Nephron (organoid): ENCODE measurements at regions not wholly inside any gene's neighbourhood (a gene's known extent, or its start where the extent isn't known, plus 50 kb on each side); places are given as distances from the start of the nearest gene placed in this dataset.
A peak's percentile ranks its signal among the peaks of the same experiment; 100 is the strongest.

Source experiments
- H3K27ac Mint-ChIP-seq, 3 experiments: 2 replicates each; pipeline ENCODE4 v1.8.0; 2020; ENCODE audit warnings: mixed read lengths in 3 of 3, mild to moderate bottlenecking in 2 of 3, moderate library complexity in 1 of 3
- H3K27me3 Mint-ChIP-seq: 2 replicates; pipeline ENCODE4 v1.8.0; 2021; ENCODE audit warnings: low read depth, mild to moderate bottlenecking, moderate library complexity, mixed read lengths
- H3K36me3 Mint-ChIP-seq: 2 replicates; pipeline ENCODE4 v1.8.0; 2020; ENCODE audit warnings: low read depth, mixed read lengths
- H3K4me1 Mint-ChIP-seq: 2 replicates; pipeline ENCODE4 v1.8.0; 2020; ENCODE audit warnings: mixed read lengths
- H3K4me3 Mint-ChIP-seq, 3 experiments: 2 replicates each; pipeline ENCODE4 v1.8.0; 2020; ENCODE audit warnings: mild to moderate bottlenecking in 3 of 3, mixed read lengths in 3 of 3, moderate library complexity in 2 of 3
- H3K9me3 Mint-ChIP-seq: 2 replicates; pipeline ENCODE4 v1.8.0; 2020; ENCODE audit warnings: mixed read lengths
- CTCF ChIP-seq, 3 experiments: fragments of 200-600 bp; sonication (generic); IDR thresholded peaks; one replicate each; pipeline ENCODE4 v1.5.0; 2021; ENCODE audit warnings: antibody characterized with exemption in 3 of 3; ENCODE audit not compliant: unreplicated experiment in 3 of 3

- TF ChIP-seq CTCF (IDR thresholded peaks at IDR 0.05; ENCODE audit: unreplicated experiment in 3 of 3): no peak
- H3K27ac Mint-ChIP-seq: no peak overlapping the region
- H3K4me3 Mint-ChIP-seq: no peak overlapping the region
- H3K27me3 Mint-ChIP-seq: no peaks in the 10 kb centered on the region
- peaks cover 5% of the 10 kb centered on the region for H3K4me1 Mint-ChIP-seq
- H3K36me3 Mint-ChIP-seq: no peaks in the 10 kb centered on the region
- peaks cover 6% of the 10 kb centered on the region for H3K9me3 Mint-ChIP-seq
Observed at GRCh38 chr5:71873191-71873591, 154.1 kb downstream of the CARTPT start.

DNA sequence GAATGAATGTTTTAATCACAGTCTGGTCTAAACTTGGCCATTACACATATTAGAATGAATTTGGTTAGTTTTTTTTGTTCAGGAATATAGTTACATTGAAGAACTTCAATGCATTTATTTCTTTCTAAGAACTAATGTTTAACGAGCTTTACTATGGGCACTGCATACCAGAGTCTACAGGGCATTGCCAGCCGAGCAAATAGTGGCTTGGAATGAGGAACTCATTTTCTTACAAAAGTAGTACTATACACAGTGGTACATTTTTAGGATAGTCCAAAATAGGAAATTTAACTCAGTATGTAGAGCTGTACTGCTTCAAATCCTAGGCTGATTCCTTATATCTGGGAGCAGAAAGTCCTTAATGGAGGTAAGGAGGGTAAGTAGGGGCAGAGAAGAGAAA lies 155.4 kb downstream of the CARTPT start:
- no peak for TF ChIP-seq CTCF (IDR thresholded peaks at IDR 0.05; ENCODE audit: unreplicated experiment in 3 of 3)
- H3K4me3 Mint-ChIP-seq: no peak overlapping the region
- peaks cover 6% of the 10 kb centered on the region for H3K9me3 Mint-ChIP-seq
- no peak overlapping the region for H3K27ac Mint-ChIP-seq
- H3K27me3 Mint-ChIP-seq: no peaks in the 10 kb centered on the region
- H3K4me1 Mint-ChIP-seq: peaks cover 5% of the 10 kb centered on the region
- H3K36me3 Mint-ChIP-seq: no peaks in the 10 kb centered on the region

- Mint-ChIP-seq H3K9me3 (peaks cover 2% of the 10 kb centered on the region), H3K4me3 (no peak overlapping the region), H3K36me3 (no peaks in the 10 kb centered on the region), H3K27me3 (peaks cover 8% of the 10 kb centered on the region), H3K4me1 (peaks cover 19% of the 10 kb centered on the region), H3K27ac (no peak overlapping the region)
- no peak for TF ChIP-seq CTCF (IDR thresholded peaks at IDR 0.05; ENCODE audit: unreplicated experiment in 3 of 3)
Observed at GRCh38 chr5:71877511-71877910, 158.4 kb downstream of the CARTPT start.

DNA sequence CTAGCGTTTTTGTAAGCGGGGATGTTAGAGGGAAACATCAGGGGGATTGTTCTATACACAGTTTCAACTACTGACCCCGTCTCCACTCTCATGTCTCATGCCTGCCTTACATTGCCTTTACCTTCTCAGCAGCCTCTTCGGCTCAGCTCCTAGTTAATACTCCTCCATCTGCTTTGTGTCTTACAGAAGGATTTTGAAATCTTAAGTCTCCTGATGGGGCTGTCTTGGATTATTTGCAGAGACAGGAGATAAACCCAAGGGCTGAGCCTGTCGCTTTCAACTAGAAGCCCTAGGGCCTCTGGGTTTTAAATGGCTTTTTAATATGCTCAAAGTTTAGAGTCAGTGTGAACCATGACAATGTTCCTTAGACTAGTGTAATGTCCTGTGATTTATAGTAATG lies 161.5 kb downstream of the CARTPT start:
- Mint-ChIP-seq H3K4me3 (no peak overlapping the region), H3K27ac (peak overlapping the region in 1 of 3 experiments; percentile 3), H3K36me3 (no peaks in the 10 kb centered on the region), H3K27me3 (peaks cover 8% of the 10 kb centered on the region), H3K4me1 (peaks cover 30% of the 10 kb centered on the region), H3K9me3 (no peaks in the 10 kb centered on the region)
- no peak for TF ChIP-seq CTCF (IDR thresholded peaks at IDR 0.05; ENCODE audit: unreplicated experiment in 3 of 3)

- Mint-ChIP-seq H3K27me3 (peaks cover 8% of the 10 kb centered on the region), H3K36me3 (no peaks in the 10 kb centered on the region), H3K27ac (peak overlapping the region in 2 of 3 experiments; percentile 32 to 52), H3K9me3 (no peaks in the 10 kb centered on the region), H3K4me1 (peaks cover 30% of the 10 kb centered on the region), H3K4me3 (no peak overlapping the region)
- no peak for TF ChIP-seq CTCF (IDR thresholded peaks at IDR 0.05; ENCODE audit: unreplicated experiment in 3 of 3)
Observed at GRCh38 chr5:71882826-71883741, 164.0 kb downstream of the CARTPT start.

- peaks cover 9% of the 10 kb centered on the region for H3K27me3 Mint-ChIP-seq
- peak overlapping the region in 1 of 3 experiments; percentile 30 for H3K27ac Mint-ChIP-seq
- no peak overlapping the region for H3K4me3 Mint-ChIP-seq
- peaks cover 30% of the 10 kb centered on the region for H3K4me1 Mint-ChIP-seq
- H3K36me3 Mint-ChIP-seq: no peaks in the 10 kb centered on the region
- no peak for TF ChIP-seq CTCF (IDR thresholded peaks at IDR 0.05; ENCODE audit: unreplicated experiment in 3 of 3)
- H3K9me3 Mint-ChIP-seq: no peaks in the 10 kb centered on the region
Observed at GRCh38 chr5:71883742-71884103, 164.6 kb downstream of the CARTPT start.
